ENCODE measurements at regions not wholly inside any gene's neighbourhood (a gene's known extent, or its start where the extent isn't known, plus 50 kb on each side); places are given as distances from the start of the nearest gene placed in this dataset.

GRCh38 chr4:32133141-32133540, 1413.0 kb downstream of the PCDH7 start:
- DNase-seq: no peak

DNA sequence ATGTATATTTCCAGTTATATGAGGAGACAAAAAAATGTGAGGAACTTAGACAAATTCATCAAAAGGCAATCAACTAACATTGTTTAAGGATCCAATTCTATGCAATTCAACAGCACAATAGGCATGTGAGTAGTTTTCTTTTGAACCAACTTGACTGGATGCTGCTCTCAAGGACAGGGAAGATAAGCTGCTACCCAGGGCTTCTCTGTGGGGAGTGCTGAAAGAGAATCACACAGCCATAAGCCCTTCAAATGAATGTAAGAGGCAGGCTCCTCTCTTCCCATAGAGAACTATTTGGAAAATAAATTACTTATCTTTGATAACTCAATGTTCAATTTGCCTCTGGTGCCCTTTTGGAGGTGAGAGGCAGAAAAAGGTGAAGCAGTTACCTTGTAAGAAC, 1413.6 kb downstream of the PCDH7 start:
- no peak for DNase-seq

GRCh38 chr4:32135642-32136041, 1415.5 kb downstream of the PCDH7 start:
- no peak for DNase-seq

GRCh38 chr4:32136081-32136787, 1416.1 kb downstream of the PCDH7 start:
- DNase-seq: no peak

GRCh38 chr4:32140636-32141035, 1420.5 kb downstream of the PCDH7 start:
- no peak for DNase-seq

DNA sequence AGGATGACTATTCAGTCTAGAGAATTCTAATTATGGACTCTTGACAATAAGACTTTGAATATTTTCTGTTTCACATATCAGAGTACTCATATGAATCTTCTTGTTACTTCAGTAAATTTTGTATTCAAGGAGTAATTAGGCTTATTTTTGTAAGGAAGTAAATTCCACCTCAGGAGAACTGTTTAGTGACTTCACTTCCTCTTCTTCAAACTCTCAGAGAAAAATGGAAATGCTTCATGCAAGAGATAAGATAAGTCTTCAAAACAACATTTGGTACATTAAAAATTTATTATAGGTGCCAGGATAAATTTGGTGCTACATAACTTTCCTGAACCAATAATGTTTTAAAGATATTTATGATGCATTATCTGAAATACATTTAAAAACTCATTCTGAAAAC, 1421.9 kb downstream of the PCDH7 start:
- no peak for DNase-seq

DNA sequence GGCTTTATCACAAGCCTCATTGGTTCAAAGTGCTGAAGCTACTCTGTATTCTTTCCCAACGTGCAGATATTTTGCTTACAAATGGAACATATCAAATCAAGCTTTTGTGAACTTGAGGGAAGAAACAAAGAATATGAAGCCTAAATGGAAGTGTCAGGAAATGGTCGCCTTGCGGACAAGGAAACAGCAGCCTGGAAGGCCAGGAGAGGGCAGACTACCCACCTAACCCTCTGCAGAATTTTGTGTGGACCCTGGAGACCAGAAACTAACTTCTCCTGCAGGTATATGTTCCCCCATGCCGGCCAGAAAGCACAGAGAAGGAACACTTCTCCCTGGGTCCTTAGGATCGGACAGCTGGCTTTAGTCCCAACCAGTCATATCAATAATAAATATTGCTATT, 1425.8 kb downstream of the PCDH7 start:
- DNase-seq: no peak

- DNase-seq: no peak
Measured at GRCh38 chr4:32147446-32148085, 1427.4 kb downstream of the PCDH7 start.

- DNase-seq: no peak
Measured at GRCh38 chr4:32148111-32148666, 1428.0 kb downstream of the PCDH7 start.

DNA sequence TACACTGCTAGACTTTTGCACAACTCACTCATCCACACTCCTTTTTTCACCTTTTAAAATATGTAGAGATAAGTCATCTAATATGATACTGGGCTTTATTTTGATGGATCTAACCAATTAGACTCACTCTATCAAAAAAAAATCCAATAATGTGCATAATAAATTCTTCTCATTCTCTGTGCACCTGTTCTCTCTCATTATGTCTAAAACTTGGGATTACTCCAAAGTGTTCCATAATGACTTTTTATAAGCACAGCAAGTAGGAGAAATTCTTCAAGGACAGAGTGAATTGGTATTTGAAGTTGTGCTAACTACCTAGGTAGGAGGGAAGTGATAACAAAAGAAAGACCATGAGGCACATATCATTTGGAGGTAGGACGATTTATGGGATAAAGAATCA, 1438.8 kb downstream of the PCDH7 start:
- no peak for DNase-seq

GRCh38 chr4:32161392-32161791, 1441.2 kb downstream of the PCDH7 start:
- DNase-seq: no peak

GRCh38 chr4:32163125-32163524, 1443.0 kb downstream of the PCDH7 start:
- no peak for DNase-seq

DNA sequence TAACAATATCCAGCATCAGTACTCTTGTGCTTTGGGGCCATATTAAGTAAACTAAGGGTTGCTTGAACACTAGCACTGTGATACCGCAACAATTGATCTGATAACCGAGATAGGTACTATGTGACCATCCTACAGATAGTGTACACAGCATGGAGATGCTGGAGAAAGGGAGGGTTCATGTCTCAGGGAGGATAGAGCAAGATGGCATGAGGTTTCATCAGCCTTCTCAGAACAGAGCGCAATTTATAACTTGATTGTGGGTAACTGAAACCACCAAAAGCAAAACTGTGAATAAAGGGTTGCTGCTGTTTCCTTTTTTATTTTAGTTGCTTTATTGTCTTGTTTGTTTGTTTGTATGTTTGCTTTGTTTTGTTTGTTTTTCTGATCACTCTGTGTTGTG, 1449.7 kb downstream of the PCDH7 start:
- no peak for DNase-seq

DNA sequence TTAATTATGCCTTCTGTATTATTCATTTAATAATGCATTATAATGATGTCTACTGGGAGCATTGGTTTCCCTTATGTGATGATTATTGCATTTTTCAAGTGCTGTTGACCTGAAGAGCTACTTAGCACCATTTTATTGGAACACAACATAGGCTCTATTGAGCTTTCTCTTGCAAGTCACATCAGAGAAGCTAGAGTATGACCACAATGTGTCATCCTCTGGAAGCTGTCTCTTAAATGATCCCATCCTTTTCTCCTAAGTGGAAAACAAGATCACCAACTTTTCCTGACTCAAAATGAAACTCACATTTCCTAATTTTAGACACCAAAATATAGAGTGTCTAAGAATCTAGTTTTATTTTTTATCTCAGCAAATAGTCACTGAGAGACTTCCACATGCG, 1451.9 kb downstream of the PCDH7 start:
- no peak for DNase-seq

DNA sequence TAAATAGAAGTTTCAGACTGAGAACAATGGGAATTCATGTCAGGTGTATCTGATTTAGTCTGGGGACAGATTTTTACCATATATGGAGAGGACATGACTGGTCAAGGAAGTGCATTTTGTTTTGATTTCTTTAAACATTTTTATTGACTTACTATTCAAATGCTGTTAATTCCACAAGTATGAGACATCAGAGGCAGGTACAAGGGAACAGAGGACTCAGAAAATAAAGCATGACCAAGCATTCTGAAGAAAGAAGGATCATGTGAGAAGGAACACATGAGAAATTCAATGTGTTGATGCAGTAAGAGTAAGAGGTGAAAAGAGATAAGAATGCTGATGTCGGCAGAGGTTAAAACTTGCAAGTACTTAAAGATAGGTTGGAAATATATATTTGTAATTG, 1452.6 kb downstream of the PCDH7 start:
- DNase-seq: no peak

DNA sequence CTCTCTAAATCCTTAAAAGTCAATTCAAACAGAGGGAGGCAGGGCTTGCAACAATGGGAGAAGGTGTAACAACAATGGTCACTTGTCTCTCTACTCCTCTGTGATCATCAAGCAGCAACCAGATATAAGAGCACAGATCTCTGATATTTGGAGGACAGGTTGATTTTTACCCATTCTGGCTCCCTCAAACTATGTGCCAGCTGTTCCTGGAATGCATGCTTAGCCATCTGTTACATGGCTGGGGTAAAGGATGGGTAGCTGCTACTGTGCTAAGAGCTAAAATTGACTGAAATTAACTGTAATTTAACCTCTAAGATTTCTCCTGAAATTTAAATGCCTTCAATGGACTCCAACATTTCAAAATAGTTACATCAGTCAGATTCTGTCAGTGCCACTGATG, 1459.9 kb downstream of the PCDH7 start:
- DNase-seq: no peak

DNA sequence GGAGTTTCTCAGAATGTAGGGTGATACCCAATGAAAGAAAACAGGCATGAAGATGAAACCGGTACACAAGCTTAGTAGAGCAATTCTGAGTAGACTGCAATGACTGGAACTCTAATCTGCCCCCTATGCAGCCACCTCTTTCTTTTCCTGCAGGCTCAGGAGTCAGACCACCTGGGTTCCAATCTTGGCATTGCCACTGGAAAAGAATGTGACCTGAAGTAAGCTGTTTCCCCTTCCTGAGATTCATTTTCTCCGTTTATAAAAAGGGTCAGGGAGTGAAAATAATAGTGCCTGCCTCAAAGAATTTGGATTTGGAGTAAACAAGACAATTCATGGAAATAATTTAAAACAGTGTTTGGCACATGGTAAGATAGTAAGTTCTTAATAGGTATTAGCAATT, 1464.0 kb downstream of the PCDH7 start:
- no peak for DNase-seq

- DNase-seq: peak in 1 of 2 experiments; percentile 31
Measured at GRCh38 chr4:32189130-32189529, 1469.0 kb downstream of the PCDH7 start.

GRCh38 chr4:32189788-32190187, 1469.6 kb downstream of the PCDH7 start:
- DNase-seq: no peak

DNA sequence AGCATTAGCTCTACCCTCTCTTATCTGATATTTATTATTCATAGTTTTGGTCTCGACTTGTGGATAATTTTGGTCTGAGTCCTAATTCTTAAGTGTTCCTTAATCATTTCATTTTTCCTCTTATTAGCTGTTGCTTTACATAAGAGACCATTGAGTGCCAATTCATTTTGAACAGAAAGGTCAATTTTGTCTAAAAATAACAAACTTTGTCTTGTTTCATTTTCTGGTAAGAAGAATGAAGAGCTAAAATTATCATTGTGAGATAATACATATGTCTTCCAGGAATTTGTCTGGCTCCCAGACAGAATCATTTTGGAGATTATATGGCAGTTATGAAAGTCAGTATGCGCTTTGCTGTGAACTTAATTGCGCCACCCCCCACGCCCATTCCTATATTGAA, 1471.8 kb downstream of the PCDH7 start:
- DNase-seq: no peak

- no peak for DNase-seq
Measured at GRCh38 chr4:32192363-32192762, 1472.2 kb downstream of the PCDH7 start.

GRCh38 chr4:32192991-32193390, 1472.8 kb downstream of the PCDH7 start:
- no peak for DNase-seq

DNA sequence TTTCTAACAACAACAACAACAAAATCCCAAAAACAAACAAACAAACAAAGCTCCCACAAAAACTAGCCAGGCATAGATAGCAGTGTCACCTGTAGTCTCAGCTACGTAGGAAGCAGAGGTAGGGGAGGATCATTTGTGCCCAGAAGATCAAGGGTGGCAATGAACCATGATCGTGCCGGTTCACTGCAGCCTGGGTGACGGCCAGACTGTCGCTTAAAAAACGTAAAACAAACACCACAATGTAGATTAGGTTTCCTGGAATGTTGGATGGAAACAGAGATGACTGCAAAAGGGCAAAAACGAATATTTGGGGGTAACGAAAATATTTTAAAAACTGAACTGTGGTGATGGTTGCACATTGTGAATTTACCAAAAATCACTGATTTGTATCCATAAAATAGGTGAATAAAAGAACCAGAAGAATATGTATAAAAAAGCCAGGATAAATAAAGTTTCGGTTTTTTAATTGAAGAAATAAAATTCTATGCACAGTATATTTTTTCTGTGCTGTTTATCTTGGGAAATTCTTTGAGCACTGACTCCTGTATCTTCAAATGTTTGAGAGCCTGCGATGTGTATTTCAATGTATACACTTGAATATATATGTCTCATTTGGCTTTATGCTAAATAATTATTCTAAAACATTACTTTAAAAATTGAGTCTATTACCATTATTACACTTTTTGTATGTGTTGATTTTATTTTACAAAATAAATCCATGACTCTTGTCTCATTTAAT, 1477.0 kb downstream of the PCDH7 start:
- no peak for DNase-seq

DNA sequence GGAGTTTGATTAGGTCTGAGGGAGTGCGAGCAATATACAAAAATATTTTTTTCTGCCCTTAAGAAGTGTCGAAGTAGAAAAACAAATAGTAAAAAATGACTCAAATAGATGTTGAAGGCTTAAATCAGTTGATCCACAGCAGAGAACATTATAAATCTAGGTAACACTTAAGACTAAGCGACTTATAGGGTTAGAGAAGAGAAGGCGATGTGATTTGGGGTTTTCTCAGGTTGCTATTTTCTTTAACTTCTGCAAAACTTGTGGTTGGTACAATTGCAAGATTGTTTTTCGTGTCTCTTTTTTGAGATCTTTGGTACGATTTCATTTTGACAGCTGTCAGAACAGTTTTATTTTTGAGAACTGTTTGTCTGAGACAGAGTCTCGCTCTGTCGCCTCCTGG, 1479.5 kb downstream of the PCDH7 start:
- DNase-seq: no peak
